ENCODE measurements at regions not wholly inside any gene's neighbourhood (a gene's known extent, or its start where the extent isn't known, plus 50 kb on each side); places are given as distances from the start of the nearest gene placed in this dataset.
"Not testable (repeated sequence)": the region's sequence is repeated elsewhere in the genome, so short reads cannot be mapped to it uniquely, and the experiment has no call there.

- no peak for DNase-seq
Observed at GRCh38 chr11:115663790-115664189, 159.6 kb upstream of the CADM1 start.

- DNase-seq = peak; percentile 24
Observed at GRCh38 chr11:115660030-115660805, 156.0 kb upstream of the CADM1 start.

GRCh38 chr11:115659061-115659963 is 155.1 kb upstream of the CADM1 start:
- DNase-seq = peak; percentile 95

GRCh38 chr11:115657586-115657985 is 153.4 kb upstream of the CADM1 start:
- DNase-seq = no peak

- DNase-seq = no peak
Observed at GRCh38 chr11:115656669-115657068, 152.5 kb upstream of the CADM1 start.

GRCh38 chr11:115656041-115656440 is 151.8 kb upstream of the CADM1 start:
- DNase-seq = no peak

- DNase-seq = no peak
Observed at GRCh38 chr11:115654792-115655191, 150.6 kb upstream of the CADM1 start.

- DNase-seq = no peak
Observed at GRCh38 chr11:115653926-115654325, 149.7 kb upstream of the CADM1 start.

GRCh38 chr11:115653076-115653475 is 148.9 kb upstream of the CADM1 start:
- no peak for DNase-seq

GRCh38 chr11:115652496-115652895 is 148.3 kb upstream of the CADM1 start:
- no peak for DNase-seq

- no peak for DNase-seq
Observed at GRCh38 chr11:115652094-115652493, 147.9 kb upstream of the CADM1 start.

GRCh38 chr11:115649461-115649860 is 145.2 kb upstream of the CADM1 start:
- no peak for DNase-seq

GRCh38 chr11:115645631-115646317 is 141.6 kb upstream of the CADM1 start:
- DNase-seq = peak; percentile 68

- no peak for DNase-seq
Observed at GRCh38 chr11:115644856-115645255, 140.6 kb upstream of the CADM1 start.

- no peak for DNase-seq
Observed at GRCh38 chr11:115643549-115644270, 139.5 kb upstream of the CADM1 start.

- peak; percentile 2 for DNase-seq
Observed at GRCh38 chr11:115642660-115643059, 138.4 kb upstream of the CADM1 start.

- DNase-seq = no peak
Observed at GRCh38 chr11:115637599-115638241, 133.5 kb upstream of the CADM1 start.

GRCh38 chr11:115636753-115637527 is 132.7 kb upstream of the CADM1 start:
- no peak for DNase-seq

- not testable (repeated sequence) for DNase-seq
Observed at GRCh38 chr11:115633977-115634376, 129.8 kb upstream of the CADM1 start.

- DNase-seq = no peak
Observed at GRCh38 chr11:115632061-115632460, 127.8 kb upstream of the CADM1 start.

GRCh38 chr11:115631609-115632008 is 127.4 kb upstream of the CADM1 start:
- DNase-seq = no peak
